Immature natural killer cell (primary cell): ENCODE measurements at regions not wholly inside any gene's neighbourhood (a gene's known extent, or its start where the extent isn't known, plus 50 kb on each side); places are given as distances from the start of the nearest gene placed in this dataset.
"Not testable (repeated sequence)": the region's sequence is repeated elsewhere in the genome, so short reads cannot be mapped to it uniquely, and the experiment has no call there.

Experiments used
- DNase-seq, 3 donors: peaks; one replicate each; pipeline ENCODE4 v3.0.0; 2022; ENCODE audit warnings: mixed read lengths in 1 of 3
- H3K27ac Mint-ChIP-seq, 6 donors: one replicate each; pipeline ENCODE4 v1.8.0; 2020; ENCODE audit warnings: mixed read lengths in 6 of 6, mild to moderate bottlenecking in 5 of 6, inconsistent platforms in 4 of 6, moderate library complexity in 3 of 6
- H3K27me3 Mint-ChIP-seq, 3 donors: one replicate each; pipeline ENCODE4 v1.8.0; 2020 to 2021; ENCODE audit warnings: low read depth in 3 of 3, mild to moderate bottlenecking in 3 of 3, mixed read lengths in 3 of 3, moderate library complexity in 3 of 3, inconsistent platforms in 1 of 3
- H3K36me3 Mint-ChIP-seq, 3 donors: one replicate each; pipeline ENCODE4 v1.8.0; 2020; ENCODE audit warnings: mixed read lengths in 3 of 3, inconsistent platforms in 2 of 3, mild to moderate bottlenecking in 2 of 3
- H3K4me1 Mint-ChIP-seq, 2 donors: one replicate each; pipeline ENCODE4 v1.8.0; 2020; ENCODE audit warnings: inconsistent platforms in 2 of 2, mild to moderate bottlenecking in 2 of 2, mixed read lengths in 2 of 2, moderate library complexity in 1 of 2
- H3K4me3 Mint-ChIP-seq, 5 donors: one replicate each; pipeline ENCODE4 v1.8.0; 2020; ENCODE audit warnings: mild to moderate bottlenecking in 5 of 5, mixed read lengths in 5 of 5, inconsistent platforms in 3 of 5, moderate library complexity in 3 of 5
- H3K9me3 Mint-ChIP-seq, 6 donors: one replicate each; pipeline ENCODE4 v1.8.0; 2020; ENCODE audit warnings: mild to moderate bottlenecking in 6 of 6, mixed read lengths in 6 of 6, inconsistent platforms in 4 of 6, moderate library complexity in 3 of 6

DNA sequence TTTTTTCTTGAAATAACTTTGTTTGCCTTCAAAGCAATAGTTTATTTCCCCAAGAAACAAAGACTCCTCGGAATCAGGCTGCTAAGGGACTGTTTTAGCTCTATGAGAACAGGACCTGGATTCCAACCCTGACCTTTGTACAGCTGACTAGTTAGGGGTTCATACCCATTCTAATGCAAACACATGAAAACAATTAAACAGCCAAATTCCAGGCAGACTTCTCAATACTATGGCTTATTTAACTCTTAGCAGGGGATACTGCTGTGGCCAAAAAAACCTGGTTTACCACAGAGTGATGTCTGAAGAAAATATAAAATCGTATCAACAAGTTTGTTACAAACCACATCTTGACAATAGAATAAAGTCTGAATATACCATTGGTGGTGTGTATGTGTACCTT lies 129.6 kb upstream of the INTU start:
- Mint-ChIP-seq H3K27me3 (peaks cover 0 to 4% (median 2%) of the 10 kb centered on the region in 3 donors), H3K4me1 (no peaks in the 10 kb centered on the region), H3K36me3 (no peaks in the 10 kb centered on the region), H3K4me3 (no peak overlapping the region), H3K27ac (no peak overlapping the region), H3K9me3 (peaks cover 0 to 13% (median 4%) of the 10 kb centered on the region in 6 donors)
- no peak for DNase-seq

DNA sequence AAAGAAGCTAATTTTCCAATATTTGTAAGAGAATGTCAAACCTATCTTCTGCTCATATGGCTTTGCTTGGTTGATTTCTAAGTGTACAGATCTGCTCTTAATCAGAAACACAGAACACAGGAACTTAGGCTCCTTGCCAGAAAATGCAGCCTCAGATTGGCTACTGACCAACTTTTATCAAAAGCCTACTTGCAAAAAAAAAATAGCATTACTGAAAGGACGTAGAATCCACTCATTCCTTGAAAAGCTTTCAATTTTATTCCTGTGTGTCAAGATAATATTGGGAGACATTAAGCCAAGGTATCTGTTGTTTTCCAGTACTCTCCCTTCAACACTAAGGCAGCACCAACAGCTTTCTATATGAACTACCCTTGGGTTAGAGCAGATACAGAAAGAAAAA lies 127.6 kb upstream of the INTU start:
- no peak for DNase-seq
- Mint-ChIP-seq H3K4me3 (no peak overlapping the region), H3K9me3 (peaks cover 0 to 8% (median 4%) of the 10 kb centered on the region in 6 donors), H3K36me3 (no peaks in the 10 kb centered on the region), H3K4me1 (no peaks in the 10 kb centered on the region), H3K27ac (no peak overlapping the region), H3K27me3 (peaks cover 0 to 2% (median 2%) of the 10 kb centered on the region in 3 donors)

DNA sequence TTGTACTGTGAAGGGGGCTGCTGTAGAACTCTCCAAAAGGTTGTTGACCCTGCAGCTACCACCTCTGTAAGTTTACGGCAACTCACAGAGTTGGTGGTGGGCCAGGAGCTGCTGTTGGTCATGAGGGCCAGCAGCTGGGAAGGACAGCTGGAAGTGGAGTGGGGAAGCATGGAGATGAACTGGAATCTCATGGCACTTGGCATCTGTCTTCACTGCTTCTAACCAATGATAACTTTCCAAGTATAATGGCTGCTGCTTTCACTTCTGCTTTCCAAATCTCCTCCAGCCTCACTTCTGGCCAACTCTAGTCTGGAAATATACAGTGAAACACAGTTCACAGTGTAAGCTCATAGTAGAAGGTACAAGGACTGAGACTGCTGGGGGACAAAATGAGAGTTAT lies 126.5 kb upstream of the INTU start:
- no peak overlapping the region for H3K4me3 Mint-ChIP-seq
- peaks cover 0 to 8% (median 2%) of the 10 kb centered on the region in 6 donors for H3K9me3 Mint-ChIP-seq
- no peak overlapping the region for H3K27ac Mint-ChIP-seq

DNA sequence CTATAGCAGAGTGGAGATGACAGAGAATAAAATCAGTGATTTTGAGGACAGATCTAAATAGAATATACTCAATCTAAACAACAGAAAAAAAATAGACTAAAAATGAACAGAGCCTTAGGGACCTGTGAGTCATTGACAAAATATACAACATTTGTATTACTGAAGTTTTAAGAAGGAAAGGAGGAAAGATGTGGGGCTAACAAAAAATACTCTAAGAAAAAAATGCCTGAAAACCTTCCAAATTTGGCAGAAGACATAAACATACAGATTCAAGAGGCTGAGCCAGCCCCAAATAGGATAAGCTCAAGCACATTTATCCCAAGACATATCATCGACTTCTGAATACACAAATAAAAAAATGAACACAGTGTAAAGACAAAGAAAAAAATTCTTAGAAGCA lies 123.6 kb upstream of the INTU start:
- Mint-ChIP-seq H3K9me3 (peaks cover 0 to 6% (median 0%) of the 10 kb centered on the region in 6 donors), H3K36me3 (no peaks in the 10 kb centered on the region), H3K27ac (no peak overlapping the region), H3K4me3 (no peak overlapping the region), H3K27me3 (no peaks in the 10 kb centered on the region), H3K4me1 (no peaks in the 10 kb centered on the region)
- no peak for DNase-seq

More for the DNA sequence above, 126.5 kb upstream of the INTU start:
- Mint-ChIP-seq H3K4me1 (no peaks in the 10 kb centered on the region), H3K36me3 (no peaks in the 10 kb centered on the region), H3K27me3 (no peaks in the 10 kb centered on the region)
- DNase-seq: no peak

DNA sequence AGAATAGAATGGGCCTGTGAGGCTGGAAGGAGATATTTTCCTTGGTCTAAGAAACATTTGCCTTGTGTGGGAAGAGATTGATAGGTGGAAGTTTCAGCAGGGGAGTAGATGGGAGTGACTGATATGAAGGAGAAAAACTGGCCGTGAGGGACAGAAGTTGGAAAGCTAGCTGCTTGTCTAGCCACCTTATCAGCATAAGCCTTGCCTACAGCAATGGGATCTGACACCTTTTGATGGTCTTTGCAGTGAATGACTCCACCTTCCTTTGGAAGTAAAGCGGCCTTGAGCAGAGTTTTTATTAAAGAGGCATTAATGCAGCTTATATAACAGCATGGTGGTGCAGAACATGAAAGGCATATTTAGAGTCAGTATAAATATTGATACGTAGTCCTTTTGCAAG lies 120.1 kb upstream of the INTU start:
- H3K4me3 Mint-ChIP-seq, H3K36me3 Mint-ChIP-seq, H3K27me3 Mint-ChIP-seq, DNase-seq, H3K4me1 Mint-ChIP-seq, H3K27ac Mint-ChIP-seq, H3K9me3 Mint-ChIP-seq: not testable (repeated sequence)

DNA sequence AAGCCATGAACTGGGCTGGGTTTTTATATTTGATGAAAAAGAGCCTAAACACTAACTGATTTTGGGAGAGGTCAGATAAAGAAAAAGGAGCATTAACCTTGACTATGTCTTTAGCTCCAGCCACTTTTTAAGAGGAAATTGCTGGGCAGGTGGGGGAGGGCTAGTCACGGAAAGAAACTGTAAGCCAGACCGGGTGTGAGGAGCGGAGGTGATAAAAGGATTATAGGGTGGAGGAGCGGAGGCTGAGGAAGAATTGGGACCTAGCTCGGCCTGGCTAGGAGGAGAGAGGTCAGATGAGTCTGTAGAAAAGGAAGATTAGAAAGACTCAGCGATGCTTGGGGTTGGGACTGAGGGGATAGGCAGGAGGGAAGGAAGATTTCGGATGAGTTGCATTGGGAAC lies 117.5 kb upstream of the INTU start:
- not testable (repeated sequence) for H3K27me3 Mint-ChIP-seq, H3K4me3 Mint-ChIP-seq, H3K4me1 Mint-ChIP-seq, DNase-seq, H3K27ac Mint-ChIP-seq, H3K36me3 Mint-ChIP-seq, H3K9me3 Mint-ChIP-seq

DNA sequence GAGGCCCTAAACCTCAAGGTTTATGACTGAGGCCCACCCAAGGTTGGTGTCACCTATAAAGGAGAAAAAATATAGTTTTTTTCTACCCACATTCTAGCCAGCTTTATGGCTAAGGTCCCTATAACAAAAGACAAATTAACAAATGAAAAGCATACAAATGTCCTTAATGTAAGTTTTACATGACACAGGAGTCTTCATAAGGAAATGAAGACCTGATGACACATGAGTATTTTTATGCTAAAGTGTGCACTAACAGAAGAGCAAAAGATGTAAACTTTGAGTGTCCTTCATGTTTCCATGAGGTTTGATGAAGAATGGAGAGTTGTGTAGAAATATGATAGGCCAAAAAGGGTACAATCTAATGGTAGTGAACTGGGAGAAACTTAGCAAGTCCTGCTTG lies 114.7 kb upstream of the INTU start:
- Mint-ChIP-seq H3K9me3 (peaks cover 0 to 9% (median 3%) of the 10 kb centered on the region in 6 donors), H3K36me3 (no peaks in the 10 kb centered on the region), H3K4me1 (no peaks in the 10 kb centered on the region), H3K27me3 (peaks cover 0 to 2% (median 0%) of the 10 kb centered on the region in 3 donors), H3K4me3 (no peak overlapping the region), H3K27ac (no peak overlapping the region)
- DNase-seq: no peak

DNA sequence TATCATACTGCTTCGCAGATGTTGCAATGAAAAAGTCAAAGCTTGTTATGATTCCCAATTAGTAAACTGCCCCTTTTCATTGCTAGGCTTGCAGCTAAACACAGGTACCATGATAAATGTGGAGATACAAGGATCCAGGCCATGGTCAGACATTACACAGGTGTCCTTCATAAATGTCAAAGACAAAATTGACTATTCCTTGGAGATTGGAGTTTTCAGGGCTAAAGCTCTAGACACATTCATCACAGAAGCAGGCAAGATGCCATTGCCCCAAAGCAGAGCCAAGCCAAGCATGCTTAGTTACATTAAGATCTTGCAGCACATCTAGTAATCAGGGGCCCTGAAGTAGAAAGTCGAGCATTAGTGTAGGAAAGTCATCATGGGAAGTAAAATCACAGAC lies 111.3 kb upstream of the INTU start:
- no peak for DNase-seq
- no peak overlapping the region for H3K27ac Mint-ChIP-seq
- no peak overlapping the region for H3K4me3 Mint-ChIP-seq
- peaks cover 0 to 9% (median under 1%) of the 10 kb centered on the region in 6 donors for H3K9me3 Mint-ChIP-seq
- H3K36me3 Mint-ChIP-seq: no peaks in the 10 kb centered on the region
- no peaks in the 10 kb centered on the region for H3K4me1 Mint-ChIP-seq
- H3K27me3 Mint-ChIP-seq: peaks cover 0 to 2% (median 0%) of the 10 kb centered on the region in 3 donors

DNA sequence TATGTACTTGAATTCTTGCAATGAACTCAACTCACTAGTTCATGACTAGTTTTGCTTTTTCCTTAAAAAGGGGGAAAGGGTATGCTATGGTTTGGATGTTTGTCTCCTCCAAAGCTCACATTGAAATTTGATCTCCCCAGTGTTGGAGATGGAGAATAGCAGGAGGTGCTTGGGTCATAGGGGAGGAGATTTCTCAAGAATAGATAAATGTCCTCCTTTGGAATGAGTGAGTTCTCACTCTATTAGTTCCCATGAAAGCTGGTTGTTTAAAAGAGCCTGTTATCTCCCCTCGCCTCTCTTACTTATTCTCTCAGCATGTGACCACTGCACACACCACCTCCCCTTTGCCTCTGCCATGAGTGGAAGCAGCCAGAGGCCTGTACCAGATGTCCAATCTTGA lies 109.4 kb upstream of the INTU start:
- no peak for DNase-seq
- Mint-ChIP-seq H3K27ac (no peak overlapping the region), H3K9me3 (peaks cover 0 to 8% (median 2%) of the 10 kb centered on the region in 6 donors), H3K4me3 (no peak overlapping the region), H3K27me3 (peaks cover 0 to 4% (median 1%) of the 10 kb centered on the region in 3 donors), H3K4me1 (no peaks in the 10 kb centered on the region), H3K36me3 (no peaks in the 10 kb centered on the region)

DNA sequence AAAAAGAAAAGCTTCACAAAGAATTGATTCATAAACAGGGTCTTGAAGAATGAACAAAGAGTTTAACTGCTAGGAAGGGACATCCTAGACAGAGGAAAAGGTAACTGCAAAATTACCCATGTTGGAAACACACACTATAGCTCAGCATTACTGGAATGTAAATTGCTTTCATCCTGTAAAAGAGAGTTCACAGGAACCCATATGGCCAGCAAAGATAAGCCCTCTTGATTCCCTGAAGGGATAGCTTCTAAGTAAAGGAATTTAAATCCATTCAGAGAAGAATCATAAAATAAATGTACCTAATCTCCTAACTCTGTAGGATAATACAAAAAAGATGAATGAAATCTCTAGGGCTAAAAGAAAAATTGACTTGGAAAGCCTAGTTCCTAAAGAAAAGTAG lies 107.1 kb upstream of the INTU start:
- H3K4me3 Mint-ChIP-seq: no peak overlapping the region
- H3K27me3 Mint-ChIP-seq: peaks cover 0 to 2% (median 1%) of the 10 kb centered on the region in 3 donors
- DNase-seq: no peak
- no peaks in the 10 kb centered on the region for H3K4me1 Mint-ChIP-seq
- no peaks in the 10 kb centered on the region for H3K36me3 Mint-ChIP-seq
- H3K9me3 Mint-ChIP-seq: peaks cover 0 to 3% (median 0%) of the 10 kb centered on the region in 6 donors
- H3K27ac Mint-ChIP-seq: no peak overlapping the region

DNA sequence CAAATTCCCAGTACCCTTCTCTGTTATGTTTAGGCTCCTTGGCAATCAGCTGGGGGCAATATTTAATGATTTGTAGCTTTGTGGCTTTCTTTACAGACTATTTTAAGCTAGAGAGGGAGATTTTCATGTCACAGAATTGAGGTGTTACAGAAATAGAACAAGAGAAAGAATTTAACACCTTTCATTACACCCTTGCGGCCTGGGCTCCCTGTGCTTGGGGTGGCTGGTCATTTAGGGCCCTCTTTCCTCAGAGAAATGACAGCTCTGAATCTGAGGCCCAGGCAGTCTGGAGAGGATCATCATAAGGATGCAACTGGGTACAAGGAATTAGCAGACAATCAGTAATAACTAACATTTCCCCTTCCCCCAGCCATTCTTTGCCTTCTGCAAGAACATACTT lies 104.5 kb upstream of the INTU start:
- Mint-ChIP-seq H3K27me3 (peaks cover 0 to 3% (median 2%) of the 10 kb centered on the region in 3 donors), H3K27ac (no peak overlapping the region), H3K4me1 (no peaks in the 10 kb centered on the region), H3K4me3 (no peak overlapping the region), H3K9me3 (peaks cover 0 to 3% (median under 1%) of the 10 kb centered on the region in 6 donors), H3K36me3 (no peaks in the 10 kb centered on the region)
- DNase-seq: no peak

DNA sequence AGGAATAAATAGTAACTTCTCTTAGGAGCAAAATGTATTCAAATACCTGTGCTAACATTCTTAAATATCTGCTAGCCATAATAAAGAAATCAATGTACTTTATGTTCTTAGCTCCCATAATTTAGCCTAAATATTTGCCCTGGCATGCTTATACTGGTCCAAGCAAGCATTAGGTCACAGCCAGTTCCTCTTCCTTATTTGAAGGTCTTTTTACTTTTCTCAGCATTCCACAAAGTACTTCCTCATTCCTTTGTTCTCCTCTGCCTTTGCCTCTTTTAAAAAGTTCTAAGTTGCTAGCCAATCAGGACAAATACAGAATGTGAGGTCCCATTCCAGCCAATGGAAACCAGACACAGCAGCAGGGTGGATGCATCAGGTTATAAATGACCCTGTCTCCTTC lies 102.9 kb upstream of the INTU start:
- not testable (repeated sequence) for H3K4me3 Mint-ChIP-seq, H3K9me3 Mint-ChIP-seq, H3K4me1 Mint-ChIP-seq, H3K36me3 Mint-ChIP-seq, DNase-seq, H3K27ac Mint-ChIP-seq, H3K27me3 Mint-ChIP-seq

DNA sequence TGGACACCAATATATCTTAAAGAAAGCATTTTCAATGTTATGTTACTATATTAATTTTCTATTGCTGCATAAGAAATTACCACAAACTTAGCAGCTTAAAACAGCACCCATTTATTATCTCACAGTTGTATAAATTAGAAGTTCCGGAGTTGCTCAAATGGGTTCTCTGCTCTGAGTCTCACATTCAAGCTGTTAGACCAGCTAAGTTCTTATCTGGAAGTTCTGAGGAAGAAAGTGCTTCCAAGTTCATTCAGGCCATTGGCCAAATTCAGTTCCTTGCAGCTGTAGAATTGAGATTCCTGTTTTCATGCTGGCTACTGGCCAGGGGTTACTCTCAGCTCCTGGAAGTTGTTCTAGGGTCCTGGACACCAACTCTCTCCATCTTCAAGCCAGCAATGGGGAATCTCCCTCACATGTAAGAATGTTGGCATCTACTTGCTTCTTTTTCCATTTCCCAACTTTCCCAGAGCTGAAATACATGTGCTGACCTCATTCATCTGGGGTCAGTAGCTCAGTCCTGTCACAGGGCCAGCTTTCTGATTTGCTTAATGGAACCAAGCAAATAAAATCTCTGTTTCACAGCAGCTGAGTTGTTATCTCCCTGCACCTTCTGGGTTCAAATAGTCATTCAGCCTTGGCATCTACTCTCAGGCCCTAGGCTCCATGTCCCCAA lies 99.6 kb upstream of the INTU start:
- peaks cover 0 to 4% (median under 1%) of the 10 kb centered on the region in 6 donors for H3K9me3 Mint-ChIP-seq
- H3K4me1 Mint-ChIP-seq: no peaks in the 10 kb centered on the region
- peaks cover 0 to 1% (median 0%) of the 10 kb centered on the region in 3 donors for H3K27me3 Mint-ChIP-seq
- no peaks in the 10 kb centered on the region for H3K36me3 Mint-ChIP-seq
- no peak for DNase-seq
- no peak overlapping the region for H3K27ac Mint-ChIP-seq
- H3K4me3 Mint-ChIP-seq: no peak overlapping the region

DNA sequence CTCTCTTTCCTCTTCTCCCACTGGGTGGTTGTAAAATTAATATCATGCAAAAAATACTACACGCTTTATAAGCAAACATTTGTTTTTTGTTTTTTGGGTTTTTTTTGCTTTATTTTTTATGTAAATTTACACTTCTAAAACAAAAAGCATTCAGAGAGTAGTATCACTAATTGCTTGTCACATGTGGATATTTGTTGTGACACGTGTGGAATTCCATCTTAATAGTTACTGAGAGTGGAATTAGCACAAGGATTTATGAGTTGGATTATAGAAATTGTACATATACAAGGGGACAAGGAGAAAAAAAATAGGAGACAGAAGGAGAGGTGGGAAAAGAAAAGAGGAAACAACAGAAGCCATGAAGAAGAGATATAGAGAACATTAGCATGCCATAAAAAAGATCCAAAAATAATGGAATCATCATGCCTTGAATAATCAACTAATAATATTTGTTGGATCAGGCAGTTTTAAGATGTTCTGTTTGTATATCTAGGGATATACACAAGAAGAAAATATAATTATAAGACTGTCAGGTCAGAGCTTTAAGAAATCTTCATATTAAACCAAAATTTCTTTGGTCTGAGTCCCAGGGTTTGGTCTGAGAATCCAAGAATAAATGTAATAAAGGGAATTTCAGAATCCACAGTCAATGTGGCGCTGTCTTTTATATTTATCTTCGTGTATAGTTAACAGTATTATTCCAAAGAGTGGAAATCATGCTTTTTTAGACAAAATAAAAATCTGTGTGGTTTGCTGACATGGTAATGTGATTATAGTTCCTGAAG lies 98.5 kb upstream of the INTU start:
- DNase-seq: no peak
- no peak overlapping the region for H3K4me3 Mint-ChIP-seq
- no peak overlapping the region for H3K27ac Mint-ChIP-seq
- no peaks in the 10 kb centered on the region for H3K4me1 Mint-ChIP-seq
- H3K27me3 Mint-ChIP-seq: peaks cover 0 to 3% (median 1%) of the 10 kb centered on the region in 3 donors
- H3K9me3 Mint-ChIP-seq: peaks cover 0 to 4% (median under 1%) of the 10 kb centered on the region in 6 donors
- H3K36me3 Mint-ChIP-seq: no peaks in the 10 kb centered on the region
